ENCODE measurements at regions not wholly inside any gene's neighbourhood (a gene's known extent, or its start where the extent isn't known, plus 50 kb on each side); places are given as distances from the start of the nearest gene placed in this dataset.

- Histone ChIP-seq H3K27ac (replicated peaks) (no peak overlapping the region), H3K4me3 (replicated peaks; ENCODE audit: insufficient read depth, low read length) (no peak overlapping the region), H3K27me3 (ENCODE audit: insufficient read depth, poor library complexity, severe bottlenecking) (no peaks in the 10 kb centered on the region)
- TF ChIP-seq SPI1 (IDR thresholded peaks at IDR 0.05; ENCODE audit: borderline replicate concordance, low read depth) (no peak), REST (IDR thresholded peaks at IDR 0.05; ENCODE audit: insufficient replicate concordance, low read depth) (no peak), CTCF (IDR thresholded peaks at IDR 0.05; ENCODE audit: insufficient read depth, low read length) (no peak), GABPA (IDR thresholded peaks at IDR 0.05; ENCODE audit: low read depth) (no peak), POLR2AphosphoS5 (IDR thresholded peaks at IDR 0.05; ENCODE audit: low read depth) (no peak)
- DNase-seq (ENCODE audit: low read depth in 1 of 2, low spot score in 1 of 2) = no peak
These were observed 152.7 kb downstream of the ADCYAP1 start for GRCh38 chr18:1057367-1057766.

- no peak for TF ChIP-seq POLR2AphosphoS5 (IDR thresholded peaks at IDR 0.05; ENCODE audit: low read depth)
- TF ChIP-seq CTCF (IDR thresholded peaks at IDR 0.05; ENCODE audit: insufficient read depth, low read length) = no peak
- no peak for TF ChIP-seq REST (IDR thresholded peaks at IDR 0.05; ENCODE audit: insufficient replicate concordance, low read depth)
- H3K4me3 ChIP-seq (replicated peaks; ENCODE audit: insufficient read depth, low read length) = no peak overlapping the region
- no peak overlapping the region for H3K27ac ChIP-seq (replicated peaks)
- no peaks in the 10 kb centered on the region for H3K27me3 ChIP-seq (ENCODE audit: insufficient read depth, poor library complexity, severe bottlenecking)
- DNase-seq (ENCODE audit: low read depth in 1 of 2, low spot score in 1 of 2) = no peak
These were observed 157.9 kb downstream of the ADCYAP1 start for GRCh38 chr18:1062588-1062987.

GRCh38 chr18:1075322-1075721 lies 170.7 kb downstream of the ADCYAP1 start:
- DNase-seq (ENCODE audit: low read depth in 1 of 2, low spot score in 1 of 2) = no peak
- Histone ChIP-seq H3K27ac (replicated peaks) (no peak overlapping the region), H3K4me3 (replicated peaks; ENCODE audit: insufficient read depth, low read length) (no peak overlapping the region), H3K27me3 (ENCODE audit: insufficient read depth, poor library complexity, severe bottlenecking) (no peaks in the 10 kb centered on the region)
- no peak for TF ChIP-seq POLR2AphosphoS5 (IDR thresholded peaks at IDR 0.05; ENCODE audit: low read depth)

- no peak for DNase-seq (ENCODE audit: low read depth in 1 of 2, low spot score in 1 of 2)
- Histone ChIP-seq H3K27ac (replicated peaks) (no peak overlapping the region), H3K27me3 (ENCODE audit: insufficient read depth, poor library complexity, severe bottlenecking) (no peaks in the 10 kb centered on the region), H3K4me3 (replicated peaks; ENCODE audit: insufficient read depth, low read length) (no peak overlapping the region)
- TF ChIP-seq SPI1 (IDR thresholded peaks at IDR 0.05; ENCODE audit: borderline replicate concordance, low read depth) (no peak), CTCF (IDR thresholded peaks at IDR 0.05; ENCODE audit: insufficient read depth, low read length) (no peak), REST (IDR thresholded peaks at IDR 0.05; ENCODE audit: insufficient replicate concordance, low read depth) (no peak)
These were observed 171.2 kb downstream of the ADCYAP1 start for GRCh38 chr18:1075876-1076275.

All from HL-60 (cell line).